ENCODE measurements at regions not wholly inside any gene's neighbourhood (a gene's known extent, or its start where the extent isn't known, plus 50 kb on each side); places are given as distances from the start of the nearest gene placed in this dataset.

GRCh38 chr7:84565345-84566074 is 370.9 kb upstream of the SEMA3A start:
- Histone ChIP-seq H3K4me1 (ENCODE audit: low read length) (no peaks in the 10 kb centered on the region), H3K9me2 (replicated peaks; ENCODE audit: insufficient read depth, low read length) (no peaks in the 10 kb centered on the region), H2AFZ (ENCODE audit: low read length) (no peak overlapping the region), H3K4me3 (ENCODE audit: low read length) (no peak overlapping the region), H3K36me3 (replicated peaks; ENCODE audit: insufficient read depth, low read length) (no peaks in the 10 kb centered on the region), H4K20me1 (ENCODE audit: insufficient read depth, low read length) (no peaks in the 10 kb centered on the region), H3K27ac (ENCODE audit: low read length) (no peak overlapping the region), H3K79me2 (ENCODE audit: low read length) (no peaks in the 10 kb centered on the region), H3K4me2 (ENCODE audit: low read depth, low read length) (no peak overlapping the region), H3K9me3 (replicated peaks; ENCODE audit: insufficient read depth, low read length) (no peaks in the 10 kb centered on the region), H3K9ac (ENCODE audit: low read length) (no peak overlapping the region), H3K27me3 (replicated peaks; ENCODE audit: insufficient read depth, low read length) (no peaks in the 10 kb centered on the region), H3F3A (ENCODE audit: insufficient read depth, low read length) (no peaks in the 10 kb centered on the region)
- no peak for DNase-seq
- TF ChIP-seq, protein P1, sequence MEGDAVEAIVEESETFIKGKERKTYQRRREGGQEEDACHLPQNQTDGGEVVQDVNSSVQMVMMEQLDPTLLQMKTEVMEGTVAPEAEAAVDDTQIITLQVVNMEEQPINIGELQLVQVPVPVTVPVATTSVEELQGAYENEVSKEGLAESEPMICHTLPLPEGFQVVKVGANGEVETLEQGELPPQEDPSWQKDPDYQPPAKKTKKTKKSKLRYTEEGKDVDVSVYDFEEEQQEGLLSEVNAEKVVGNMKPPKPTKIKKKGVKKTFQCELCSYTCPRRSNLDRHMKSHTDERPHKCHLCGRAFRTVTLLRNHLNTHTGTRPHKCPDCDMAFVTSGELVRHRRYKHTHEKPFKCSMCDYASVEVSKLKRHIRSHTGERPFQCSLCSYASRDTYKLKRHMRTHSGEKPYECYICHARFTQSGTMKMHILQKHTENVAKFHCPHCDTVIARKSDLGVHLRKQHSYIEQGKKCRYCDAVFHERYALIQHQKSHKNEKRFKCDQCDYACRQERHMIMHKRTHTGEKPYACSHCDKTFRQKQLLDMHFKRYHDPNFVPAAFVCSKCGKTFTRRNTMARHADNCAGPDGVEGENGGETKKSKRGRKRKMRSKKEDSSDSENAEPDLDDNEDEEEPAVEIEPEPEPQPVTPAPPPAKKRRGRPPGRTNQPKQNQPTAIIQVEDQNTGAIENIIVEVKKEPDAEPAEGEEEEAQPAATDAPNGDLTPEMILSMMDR (IDR thresholded peaks at IDR 0.05; ENCODE audit: low read length): no peak
- TF ChIP-seq EZH2phosphoT487 (IDR thresholded peaks at IDR 0.05; ENCODE audit: low read length) (no peak), EZH2 (optimal IDR thresholded peaks at IDR 0.05; ENCODE audit: low read depth, low read length) (no peak)

DNA sequence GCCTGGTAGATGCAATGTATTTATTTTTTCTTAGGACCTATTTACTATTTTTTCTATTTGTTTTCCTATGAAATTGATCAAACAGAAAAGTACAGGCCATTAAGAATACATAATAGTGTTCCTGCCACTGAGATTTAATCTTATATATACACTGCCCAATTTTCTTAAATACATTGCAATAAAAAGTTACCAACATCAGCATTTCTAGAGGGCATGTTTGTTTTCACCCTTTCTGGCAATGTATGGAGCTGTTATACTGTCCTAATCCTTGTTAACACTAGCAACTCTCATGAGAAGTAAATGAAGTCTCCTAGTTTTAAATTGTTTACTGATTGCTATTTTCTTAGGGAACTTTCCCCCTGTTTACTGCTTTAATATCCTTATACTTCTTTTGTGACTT is 359.1 kb upstream of the SEMA3A start:
- Histone ChIP-seq H3K27ac (ENCODE audit: low read length) (no peak overlapping the region), H3K79me2 (ENCODE audit: low read length) (no peaks in the 10 kb centered on the region), H3K9me3 (replicated peaks; ENCODE audit: insufficient read depth, low read length) (no peaks in the 10 kb centered on the region), H3K9me2 (replicated peaks; ENCODE audit: insufficient read depth, low read length) (no peaks in the 10 kb centered on the region), H3K9ac (ENCODE audit: low read length) (no peak overlapping the region), H3K36me3 (replicated peaks; ENCODE audit: insufficient read depth, low read length) (no peaks in the 10 kb centered on the region), H3K27me3 (replicated peaks; ENCODE audit: insufficient read depth, low read length) (no peaks in the 10 kb centered on the region), H3F3A (ENCODE audit: insufficient read depth, low read length) (no peaks in the 10 kb centered on the region), H2AFZ (ENCODE audit: low read length) (no peak overlapping the region), H3K4me1 (ENCODE audit: low read length) (no peaks in the 10 kb centered on the region), H3K4me3 (ENCODE audit: low read length) (no peak overlapping the region), H4K20me1 (ENCODE audit: insufficient read depth, low read length) (no peaks in the 10 kb centered on the region), H3K4me2 (ENCODE audit: low read depth, low read length) (no peak overlapping the region)
- DNase-seq: no peak
- TF ChIP-seq EZH2 (optimal IDR thresholded peaks at IDR 0.05; ENCODE audit: low read depth, low read length) (no peak), EZH2phosphoT487 (IDR thresholded peaks at IDR 0.05; ENCODE audit: low read length) (no peak)
- TF ChIP-seq, protein P1 (IDR thresholded peaks at IDR 0.05; ENCODE audit: low read length): no peak

DNA sequence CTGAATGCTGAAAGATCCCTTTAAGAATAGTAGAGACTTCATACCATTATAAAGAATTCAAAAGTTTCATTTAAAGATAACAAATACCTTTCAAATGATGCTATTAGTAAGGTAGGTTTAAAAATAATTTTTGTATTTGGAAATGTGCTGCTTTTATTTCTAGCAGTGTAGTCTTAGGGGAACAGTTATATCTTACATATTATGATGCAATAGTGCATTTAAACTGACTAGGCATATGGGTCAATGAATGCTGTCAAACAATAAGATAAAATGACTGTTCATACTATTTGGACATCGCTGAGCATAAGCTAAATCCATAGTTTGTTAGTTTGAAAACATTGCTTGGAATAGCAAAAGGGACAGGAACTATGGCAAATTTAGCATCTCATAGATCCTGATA is 354.8 kb upstream of the SEMA3A start:
- Histone ChIP-seq H3K4me1 (ENCODE audit: low read length) (no peaks in the 10 kb centered on the region), H3K4me3 (ENCODE audit: low read length) (no peak overlapping the region), H3F3A (ENCODE audit: insufficient read depth, low read length) (no peaks in the 10 kb centered on the region), H3K27ac (ENCODE audit: low read length) (no peak overlapping the region), H3K9me3 (replicated peaks; ENCODE audit: insufficient read depth, low read length) (no peaks in the 10 kb centered on the region), H3K79me2 (ENCODE audit: low read length) (no peaks in the 10 kb centered on the region), H3K36me3 (replicated peaks; ENCODE audit: insufficient read depth, low read length) (no peaks in the 10 kb centered on the region), H3K27me3 (replicated peaks; ENCODE audit: insufficient read depth, low read length) (no peaks in the 10 kb centered on the region), H3K9ac (ENCODE audit: low read length) (no peak overlapping the region), H3K4me2 (ENCODE audit: low read depth, low read length) (no peak overlapping the region), H2AFZ (ENCODE audit: low read length) (no peak overlapping the region), H3K9me2 (replicated peaks; ENCODE audit: insufficient read depth, low read length) (no peaks in the 10 kb centered on the region), H4K20me1 (ENCODE audit: insufficient read depth, low read length) (no peaks in the 10 kb centered on the region)
- TF ChIP-seq, protein P1 (IDR thresholded peaks at IDR 0.05; ENCODE audit: low read length): no peak
- TF ChIP-seq EZH2phosphoT487 (IDR thresholded peaks at IDR 0.05; ENCODE audit: low read length): no peak
- no peak for TF ChIP-seq EZH2 (optimal IDR thresholded peaks at IDR 0.05; ENCODE audit: low read depth, low read length)
- no peak for DNase-seq

Data from MM.1S (cell line).